Nephron progenitor cell (in vitro differentiated cells): ENCODE measurements at regions not wholly inside any gene's neighbourhood (a gene's known extent, or its start where the extent isn't known, plus 50 kb on each side); places are given as distances from the start of the nearest gene placed in this dataset.

Experiments used
- DNase-seq: peaks from one replicate; pipeline ENCODE4 v3.0.0; 2021
- H3K27ac Mint-ChIP-seq: 2 replicates; pipeline ENCODE4 v1.8.0; 2021; ENCODE audit warnings: mild to moderate bottlenecking, moderate library complexity, mixed read lengths
- H3K27me3 Mint-ChIP-seq: 2 replicates; pipeline ENCODE4 v1.8.0; 2021; ENCODE audit warnings: mild to moderate bottlenecking, low read depth, mixed read lengths; ENCODE audit not compliant: poor library complexity
- H3K36me3 Mint-ChIP-seq: 2 replicates; pipeline ENCODE4 v1.8.0; 2021; ENCODE audit warnings: low read depth, mixed read lengths
- H3K4me1 Mint-ChIP-seq: 2 replicates; pipeline ENCODE4 v1.8.0; 2021; ENCODE audit warnings: mixed read lengths
- H3K4me3 Mint-ChIP-seq: 2 replicates; pipeline ENCODE4 v1.8.0; 2021; ENCODE audit warnings: mild to moderate bottlenecking, moderate library complexity, mixed read lengths
- H3K9me3 Mint-ChIP-seq: 2 replicates; pipeline ENCODE4 v1.8.0; 2021; ENCODE audit warnings: mild to moderate bottlenecking, moderate library complexity, mixed read lengths
- CTCF ChIP-seq: fragments of 200-600 bp; sonication (generic); IDR thresholded peaks from 2 replicates; pipeline ENCODE4 v1.5.0; 2021; ENCODE audit warnings: antibody characterized with exemption

GRCh38 chr17:79242873-79243602 lies 168.4 kb downstream of the ENGASE start:
- Mint-ChIP-seq H3K4me1 (peaks cover 12% of the 10 kb centered on the region), H3K9me3 (no peaks in the 10 kb centered on the region), H3K4me3 (no peak overlapping the region), H3K36me3 (no peaks in the 10 kb centered on the region), H3K27ac (no peak overlapping the region), H3K27me3 (peaks cover 43% of the 10 kb centered on the region)
- TF ChIP-seq CTCF = no peak
- DNase-seq = no peak

GRCh38 chr17:79242393-79242792 lies 167.8 kb downstream of the ENGASE start:
- Mint-ChIP-seq H3K36me3 (no peaks in the 10 kb centered on the region), H3K4me3 (no peak overlapping the region), H3K27me3 (peaks cover 41% of the 10 kb centered on the region), H3K27ac (no peak overlapping the region), H3K4me1 (peaks cover 12% of the 10 kb centered on the region), H3K9me3 (no peaks in the 10 kb centered on the region)
- no peak for DNase-seq
- no peak for TF ChIP-seq CTCF

GRCh38 chr17:79241616-79242015 lies 167.0 kb downstream of the ENGASE start:
- TF ChIP-seq CTCF = no peak
- Mint-ChIP-seq H3K27me3 (peaks cover 40% of the 10 kb centered on the region), H3K4me3 (no peak overlapping the region), H3K9me3 (no peaks in the 10 kb centered on the region), H3K4me1 (peaks cover 9% of the 10 kb centered on the region), H3K36me3 (no peaks in the 10 kb centered on the region), H3K27ac (no peak overlapping the region)
- no peak for DNase-seq

DNA sequence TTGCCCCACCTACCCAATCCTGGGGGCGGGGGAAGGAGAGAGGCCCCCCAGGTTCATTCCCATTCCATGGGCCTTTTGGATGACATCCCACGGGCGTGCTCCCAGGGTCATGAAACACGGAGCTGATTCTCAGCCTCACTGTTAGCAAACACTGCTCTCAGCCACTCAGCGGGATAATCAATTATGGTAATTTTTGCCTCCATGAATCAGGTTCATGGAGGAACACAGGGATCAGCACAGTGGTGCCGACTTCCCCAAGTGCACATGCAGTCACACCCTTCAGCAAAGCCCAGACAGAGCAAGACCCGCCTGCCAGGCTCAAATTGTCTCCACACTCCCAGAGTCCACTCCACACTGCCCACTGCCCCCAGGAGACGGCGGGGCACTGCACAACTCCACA lies 164.6 kb downstream of the ENGASE start:
- Mint-ChIP-seq H3K36me3 (no peaks in the 10 kb centered on the region), H3K4me1 (no peaks in the 10 kb centered on the region), H3K4me3 (no peak overlapping the region), H3K27ac (no peak overlapping the region), H3K9me3 (no peaks in the 10 kb centered on the region), H3K27me3 (peaks cover 27% of the 10 kb centered on the region)
- no peak for DNase-seq
- TF ChIP-seq CTCF = no peak

- no peaks in the 10 kb centered on the region for H3K36me3 Mint-ChIP-seq
- H3K27me3 Mint-ChIP-seq = peaks cover 27% of the 10 kb centered on the region
- TF ChIP-seq CTCF = no peak
- H3K4me1 Mint-ChIP-seq = no peaks in the 10 kb centered on the region
- no peaks in the 10 kb centered on the region for H3K9me3 Mint-ChIP-seq
- no peak for DNase-seq
- no peak overlapping the region for H3K4me3 Mint-ChIP-seq
- no peak overlapping the region for H3K27ac Mint-ChIP-seq
Observed at GRCh38 chr17:79237448-79238053, 162.9 kb downstream of the ENGASE start.

DNA sequence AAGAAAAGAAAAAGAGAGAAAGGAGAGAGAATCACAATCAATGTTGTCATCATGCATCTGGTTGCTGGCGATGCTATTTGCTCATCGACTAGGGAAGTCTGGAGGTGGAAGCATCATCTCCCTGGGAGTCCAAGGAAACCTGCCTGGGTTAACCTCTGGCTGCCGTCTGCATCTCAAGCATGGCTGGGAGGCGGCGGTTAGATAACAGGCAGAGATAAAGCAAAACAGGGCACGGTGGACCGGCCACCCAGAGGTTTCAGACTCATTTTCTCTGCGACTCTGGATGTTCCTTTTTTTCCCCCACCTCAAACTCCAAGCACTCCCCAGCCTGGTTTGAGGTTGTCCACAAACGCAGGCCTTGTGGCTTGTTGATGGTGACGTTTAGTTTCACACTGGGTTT lies 161.2 kb downstream of the ENGASE start:
- Mint-ChIP-seq H3K9me3 (no peaks in the 10 kb centered on the region), H3K4me1 (peaks cover 3% of the 10 kb centered on the region), H3K27ac (no peak overlapping the region), H3K4me3 (no peak overlapping the region), H3K36me3 (no peaks in the 10 kb centered on the region), H3K27me3 (peaks cover 23% of the 10 kb centered on the region)
- no peak for TF ChIP-seq CTCF
- DNase-seq = no peak
